Spleen (tissue), 11 donors: ENCODE measurements at regions not wholly inside any gene's neighbourhood (a gene's known extent, or its start where the extent isn't known, plus 50 kb on each side); places are given as distances from the start of the nearest gene placed in this dataset.
"Not testable (repeated sequence)": the region's sequence is repeated elsewhere in the genome, so short reads cannot be mapped to it uniquely, and the experiment has no call there.

Experiments used
- DNase-seq: peaks from one replicate; pipeline ENCODE4 v3.0.0-alpha.2; 2020
- H3K27ac ChIP-seq, 8 donors: fragments of 200-600 bp; sonication (generic) in 7 of 8; 1 replicate in 4 of 8; 2 replicates in 4 of 8; pipeline versions ENCODE4 v1.5.0 to v1.8.0; 2016 to 2021; ENCODE audit warnings: inconsistent platforms in 4 of 8, mild to moderate bottlenecking in 4 of 8, moderate library complexity in 1 of 8
- H3K27me3 ChIP-seq, 7 donors: fragments of 200-600 bp; sonication (generic) in 6 of 7; replicated peaks in 1 of 7; 1 replicate in 4 of 7; 2 replicates in 3 of 7; pipeline versions ENCODE4 v1.5.0 to v1.8.0; 2016 to 2021; ENCODE audit warnings: inconsistent platforms in 3 of 7, mild to moderate bottlenecking in 1 of 7
- H3K36me3 ChIP-seq, 6 donors: fragments of 200-600 bp; sonication (generic) in 5 of 6; 1 replicate in 4 of 6; 2 replicates in 2 of 6; pipeline versions ENCODE4 v1.5.0 to v1.8.0; 2016 to 2021; ENCODE audit warnings: inconsistent platforms in 2 of 6
- H3K4me1 ChIP-seq, 6 donors: fragments of 200-600 bp; sonication (generic) in 5 of 6; 1 replicate in 3 of 6; 2 replicates in 3 of 6; pipeline versions ENCODE4 v1.5.0 to v1.8.0; 2016 to 2021; ENCODE audit warnings: inconsistent platforms in 3 of 6
- H3K4me3 ChIP-seq, 8 donors: fragments of 200-600 bp; sonication (generic) in 7 of 8; 1 replicate in 4 of 8; 2 replicates in 4 of 8; pipeline versions ENCODE4 v1.5.0 to v1.8.0; 2016 to 2021; ENCODE audit warnings: inconsistent platforms in 4 of 8, mild to moderate bottlenecking in 4 of 8, moderate library complexity in 2 of 8
- H3K9me3 ChIP-seq, 8 donors: fragments of 200-600 bp; sonication (generic) in 7 of 8; 1 replicate in 4 of 8; 2 replicates in 4 of 8; pipeline versions ENCODE4 v1.5.0 to v1.8.0; 2016 to 2021; ENCODE audit warnings: inconsistent platforms in 4 of 8
- CTCF ChIP-seq, 11 experiments: fragments of 200-600 bp in 7 of 11; fragments of 450-650 bp in 4 of 11; sonication (generic) in 4 of 11; IDR thresholded peaks in 8 of 11; conservative IDR thresholded peaks in 3 of 11; 1 replicate in 7 of 11; 2 replicates in 4 of 11; pipeline versions ENCODE4 v1.4.0 to v1.8.0; 2016 to 2021; ENCODE audit warnings: antibody characterized with exemption in 11 of 11, inconsistent platforms in 4 of 11, mild to moderate bottlenecking in 1 of 11
- POLR2A ChIP-seq, 3 donors: fragments of 450-650 bp; IDR thresholded peaks; one replicate each; pipeline ENCODE4 v1.5.1; 2017; ENCODE audit warnings: antibody characterized with exemption in 3 of 3, mild to moderate bottlenecking in 1 of 3
- POLR2AphosphoS5 ChIP-seq, 3 donors: sonication (generic); formaldehyde crosslinking; IDR thresholded peaks; one replicate each; pipeline ENCODE4 v1.5.1; 2017; ENCODE audit warnings: antibody characterized with exemption in 3 of 3
- WGBS, 5 donors: extraction: QIAGEN DNeasy Blood & Tissue Kit in 3 of 5; methylation state at CpG; one replicate each; pipeline versions ENCODE4 v1.1.5 to v1.1.7; 2013 to 2018; 5-methylcytosine and 5-hydroxymethylcytosine counted together
- intact Hi-C: fragments of 100-400 bp; cut with DNase I; formaldehyde crosslinking; loops from one replicate; pipeline ENCODE4 v1.15.0; 2023; ENCODE audit warnings: low total_unique reads
- donor health status: healthy with polysubstance abuse.
- donor health status: DM: no; HTN: no; CAD: no; lungs with moderate emphysema.
- donor health status: DM: no; HTN: no; CAD: no.
- donor health status: Bipolar disorder and iron deficiency.
- donor health status: healthy.
- donor health status: DM: no; HTN: no; CAD: no.
- donor health status: DM: yes; HTN: yes; CAD: no.

- no peak for DNase-seq
- Histone ChIP-seq H3K4me3 (no peak overlapping the region), H3K9me3 (no peaks in the 10 kb centered on the region), H3K27ac (no peak overlapping the region), H3K4me1 (no peaks in the 10 kb centered on the region), H3K36me3 (no peaks in the 10 kb centered on the region), H3K27me3 (peaks cover 0 to 18% (median 0%) of the 10 kb centered on the region in 7 donors)
- 58 to 81% (median 72%) methylated on average over 2 of the region's 2 CpGs for WGBS, 5 donors
- intact Hi-C loops = no loop called here
- no peak for TF ChIP-seq CTCF (IDR thresholded peaks at IDR 0.05 in 8 of 11, conservative IDR thresholded peaks at IDR 0.05 in 3 of 11)
- no peak for TF ChIP-seq POLR2A (IDR thresholded peaks at IDR 0.05)
- TF ChIP-seq POLR2AphosphoS5 (IDR thresholded peaks at IDR 0.05) = no peak
Observed at GRCh38 chr2:175679728-175680127, 322.3 kb downstream of the LNPK start.

GRCh38 chr2:175679231-175679630 is 322.8 kb downstream of the LNPK start:
- Histone ChIP-seq H3K9me3 (peaks cover 0 to 3% (median 0%) of the 10 kb centered on the region in 8 donors), H3K27me3 (peaks cover 0 to 13% (median 0%) of the 10 kb centered on the region in 7 donors), H3K4me1 (no peaks in the 10 kb centered on the region), H3K27ac (no peak overlapping the region), H3K4me3 (no peak overlapping the region), H3K36me3 (no peaks in the 10 kb centered on the region)
- intact Hi-C loops = no loop called here
- DNase-seq = no peak
- no peak for TF ChIP-seq POLR2A (IDR thresholded peaks at IDR 0.05)
- TF ChIP-seq POLR2AphosphoS5 (IDR thresholded peaks at IDR 0.05) = no peak
- no peak for TF ChIP-seq CTCF (IDR thresholded peaks at IDR 0.05 in 8 of 11, conservative IDR thresholded peaks at IDR 0.05 in 3 of 11)
- 72 to 87% (median 83%) methylated on average over 4 of the region's 4 CpGs for WGBS, 5 donors

GRCh38 chr2:175677880-175678279 is 324.2 kb downstream of the LNPK start:
- TF ChIP-seq POLR2AphosphoS5 (IDR thresholded peaks at IDR 0.05) = no peak
- Histone ChIP-seq H3K27me3 (peaks cover 0 to 10% (median 0%) of the 10 kb centered on the region in 7 donors), H3K4me3 (no peak overlapping the region), H3K27ac (no peak overlapping the region), H3K36me3 (no peaks in the 10 kb centered on the region), H3K9me3 (peaks cover 0 to 17% (median 6%) of the 10 kb centered on the region in 8 donors), H3K4me1 (no peaks in the 10 kb centered on the region)
- intact Hi-C loops = no loop called here
- no peak for DNase-seq
- 88 to 94% (median 90%) methylated on average over 2 of the region's 2 CpGs for WGBS, 5 donors

GRCh38 chr2:175676813-175677212 is 325.3 kb downstream of the LNPK start:
- Histone ChIP-seq H3K4me3 (no peak overlapping the region), H3K9me3 (peaks cover 0 to 21% (median 8%) of the 10 kb centered on the region in 8 donors), H3K36me3 (no peaks in the 10 kb centered on the region), H3K4me1 (no peaks in the 10 kb centered on the region), H3K27me3 (no peaks in the 10 kb centered on the region), H3K27ac (no peak overlapping the region)
- WGBS, 5 donors = 61 to 76% (median 73%) methylated on average over 3 of the region's 3 CpGs
- intact Hi-C loops = no loop called here
- TF ChIP-seq POLR2A (IDR thresholded peaks at IDR 0.05) (no peak), CTCF (IDR thresholded peaks at IDR 0.05 in 8 of 11, conservative IDR thresholded peaks at IDR 0.05 in 3 of 11) (no peak), POLR2AphosphoS5 (IDR thresholded peaks at IDR 0.05) (no peak)
- no peak for DNase-seq

GRCh38 chr2:175668804-175669203 is 333.3 kb downstream of the LNPK start:
- peaks cover 0 to 34% (median 2%) of the 10 kb centered on the region in 7 donors for H3K27me3 ChIP-seq
- H3K4me3 ChIP-seq, H3K4me1 ChIP-seq, H3K36me3 ChIP-seq, H3K27ac ChIP-seq, intact Hi-C loops, DNase-seq: not testable (repeated sequence)
- 57 to 80% (median 75%) methylated on average over 1 to 7 of the region's 7 CpGs for WGBS, 5 donors
- H3K9me3 ChIP-seq = peaks cover 0 to 15% (median 7%) of the 10 kb centered on the region in 8 donors
